ENCODE measurements at regions not wholly inside any gene's neighbourhood (a gene's known extent, or its start where the extent isn't known, plus 50 kb on each side); places are given as distances from the start of the nearest gene placed in this dataset.

- no peak for DNase-seq
Measured at GRCh38 chr1:233520261-233521191, 93.4 kb upstream of the KCNK1 start.

DNA sequence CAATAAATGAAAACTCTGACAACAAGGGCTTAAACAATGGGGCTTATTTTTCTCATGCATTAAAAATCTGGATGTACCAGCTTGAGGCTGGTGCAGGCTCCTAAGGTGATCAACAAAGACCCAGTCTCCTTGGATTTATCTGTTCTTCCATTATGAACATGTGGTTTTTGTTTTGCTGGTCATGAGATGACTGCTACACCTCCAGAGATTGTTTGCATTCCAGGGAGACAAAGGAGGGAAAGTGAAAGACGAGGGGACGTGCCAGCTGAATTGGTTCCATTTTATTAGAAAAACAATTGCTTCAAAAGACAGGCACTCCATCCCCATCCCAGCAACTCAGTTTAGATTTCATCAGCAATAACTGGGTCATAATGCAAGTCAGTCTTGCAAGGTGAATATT is 90.9 kb upstream of the KCNK1 start:
- DNase-seq = no peak

DNA sequence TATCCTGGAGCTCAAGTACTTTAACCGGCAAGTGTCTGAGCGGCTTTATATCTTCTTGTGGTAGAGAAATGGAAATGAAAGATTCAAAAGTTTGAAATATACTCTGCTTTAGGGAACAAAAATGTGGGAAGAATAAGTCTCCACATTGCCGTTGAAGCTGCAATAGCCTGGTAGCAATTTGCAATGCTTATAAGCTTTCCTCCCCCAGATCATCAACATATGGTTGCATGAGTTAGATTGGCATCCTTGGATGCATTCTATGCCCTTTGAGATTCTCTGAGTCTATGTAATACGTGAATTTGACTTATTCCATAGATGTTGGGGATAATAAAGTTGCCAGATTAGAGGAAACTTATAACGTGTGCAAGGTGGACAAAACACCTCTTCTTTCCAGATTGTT is 86.1 kb upstream of the KCNK1 start:
- no peak for DNase-seq

- no peak for DNase-seq
Measured at GRCh38 chr1:233530665-233531386, 83.1 kb upstream of the KCNK1 start.

GRCh38 chr1:233540816-233541215 is 73.1 kb upstream of the KCNK1 start:
- DNase-seq = no peak

GRCh38 chr1:233543338-233544255 is 70.3 kb upstream of the KCNK1 start:
- DNase-seq = peak in 1 of 2 experiments; percentile 20

- DNase-seq = no peak
Measured at GRCh38 chr1:233544304-233544703, 69.6 kb upstream of the KCNK1 start.

DNA sequence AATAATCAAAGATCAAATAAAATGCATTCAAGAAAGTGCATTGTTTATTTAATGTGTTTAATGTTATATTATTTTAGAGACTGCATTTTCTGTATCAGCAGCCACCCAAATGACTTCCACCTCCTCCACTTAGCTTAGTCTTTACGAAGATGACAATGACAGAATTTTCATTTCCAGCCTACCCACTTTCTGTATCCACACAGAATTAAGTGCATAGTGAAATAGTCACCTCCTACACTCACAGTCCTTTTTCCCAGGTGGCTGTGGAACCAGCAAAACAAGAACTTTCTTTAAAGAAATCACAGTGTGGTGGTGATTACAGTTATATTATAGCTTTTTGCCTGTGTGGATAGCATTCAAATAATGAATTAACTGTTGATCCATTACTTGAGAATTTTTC is 66.2 kb upstream of the KCNK1 start:
- no peak for DNase-seq

GRCh38 chr1:233549404-233549803 is 64.5 kb upstream of the KCNK1 start:
- DNase-seq = no peak

GRCh38 chr1:233549917-233550316 is 64.0 kb upstream of the KCNK1 start:
- DNase-seq = no peak

DNA sequence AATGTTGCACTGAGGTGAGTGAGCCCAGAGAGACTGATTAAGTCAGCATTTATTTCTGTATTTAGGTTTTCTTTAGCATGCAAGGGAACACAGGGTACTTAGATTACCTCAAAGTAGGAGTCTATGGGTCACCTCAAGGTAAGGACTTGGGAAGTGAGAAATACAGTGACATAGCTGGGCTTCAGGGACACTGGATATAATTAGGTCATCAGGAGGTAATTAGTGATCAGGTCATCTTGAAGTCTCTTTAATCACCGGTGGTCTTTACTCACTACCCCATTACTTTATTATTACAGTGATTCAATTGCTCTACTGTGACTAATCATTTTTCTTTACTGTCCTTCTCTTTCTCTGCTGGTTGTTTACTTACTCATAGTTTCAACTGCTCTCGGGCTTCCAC is 59.9 kb upstream of the KCNK1 start:
- DNase-seq = no peak

DNA sequence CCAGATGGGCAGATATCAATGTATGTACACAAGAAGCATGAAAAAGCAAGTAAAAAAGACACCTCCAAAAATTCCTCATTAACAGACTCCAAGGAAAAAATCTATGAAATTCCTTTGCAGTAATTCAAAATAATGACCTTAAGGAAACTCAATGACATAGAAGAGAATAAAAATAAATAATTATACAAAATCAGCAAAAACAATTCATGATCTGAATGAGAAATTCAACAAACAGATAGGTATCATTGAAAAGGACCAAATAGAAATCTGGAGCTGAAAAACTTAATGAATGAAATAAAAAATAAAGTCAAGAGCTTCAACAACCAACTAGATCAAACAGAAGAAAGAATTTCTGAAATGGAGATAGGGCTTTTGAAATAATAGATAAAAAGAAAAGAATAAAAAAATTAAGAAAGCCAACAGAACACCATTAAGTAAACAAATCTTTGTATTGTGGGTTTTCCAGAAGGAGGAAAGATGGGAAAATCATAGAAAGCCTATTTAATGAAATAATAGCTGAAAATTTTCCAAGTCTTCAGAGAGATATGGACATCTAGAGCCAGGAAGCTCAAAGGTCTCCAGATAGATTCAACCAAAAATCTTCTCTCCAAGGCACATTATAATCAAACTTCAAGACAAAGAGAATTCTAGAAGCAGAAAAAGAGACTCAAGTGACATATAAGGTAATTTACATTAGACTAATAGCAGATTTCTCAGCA is 52.0 kb upstream of the KCNK1 start:
- DNase-seq = no peak
